ENCODE measurements at regions not wholly inside any gene's neighbourhood (a gene's known extent, or its start where the extent isn't known, plus 50 kb on each side); places are given as distances from the start of the nearest gene placed in this dataset.

DNA sequence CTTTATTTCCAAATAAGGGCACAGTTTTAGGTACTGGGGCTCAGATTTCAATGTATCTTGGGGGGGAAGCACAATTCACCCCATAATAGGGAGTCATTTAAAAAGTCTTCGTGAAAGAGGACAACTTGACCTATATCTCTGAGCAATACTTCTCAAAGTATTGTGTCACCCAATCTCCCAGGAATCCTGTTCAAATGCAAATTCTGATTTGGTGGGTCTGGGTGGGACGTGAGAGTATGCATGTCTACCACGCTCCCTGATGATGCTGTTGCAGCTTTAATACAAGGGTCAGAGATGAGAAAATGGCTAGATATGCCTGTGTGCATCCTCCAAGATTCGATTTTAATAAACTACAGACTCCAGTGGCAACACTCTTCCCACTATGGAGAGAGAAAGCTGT, 514.8 kb downstream of the BCOR start:
- no peak for TF ChIP-seq CTCF (IDR thresholded peaks at IDR 0.05)
- no peak for TF ChIP-seq POLR2A (IDR thresholded peaks at IDR 0.05)
- TF ChIP-seq EP300 (IDR thresholded peaks at IDR 0.05) = no peak
